ENCODE measurements at regions not wholly inside any gene's neighbourhood (a gene's known extent, or its start where the extent isn't known, plus 50 kb on each side); places are given as distances from the start of the nearest gene placed in this dataset.
"Not testable (repeated sequence)": the region's sequence is repeated elsewhere in the genome, so short reads cannot be mapped to it uniquely, and the experiment has no call there.

DNA sequence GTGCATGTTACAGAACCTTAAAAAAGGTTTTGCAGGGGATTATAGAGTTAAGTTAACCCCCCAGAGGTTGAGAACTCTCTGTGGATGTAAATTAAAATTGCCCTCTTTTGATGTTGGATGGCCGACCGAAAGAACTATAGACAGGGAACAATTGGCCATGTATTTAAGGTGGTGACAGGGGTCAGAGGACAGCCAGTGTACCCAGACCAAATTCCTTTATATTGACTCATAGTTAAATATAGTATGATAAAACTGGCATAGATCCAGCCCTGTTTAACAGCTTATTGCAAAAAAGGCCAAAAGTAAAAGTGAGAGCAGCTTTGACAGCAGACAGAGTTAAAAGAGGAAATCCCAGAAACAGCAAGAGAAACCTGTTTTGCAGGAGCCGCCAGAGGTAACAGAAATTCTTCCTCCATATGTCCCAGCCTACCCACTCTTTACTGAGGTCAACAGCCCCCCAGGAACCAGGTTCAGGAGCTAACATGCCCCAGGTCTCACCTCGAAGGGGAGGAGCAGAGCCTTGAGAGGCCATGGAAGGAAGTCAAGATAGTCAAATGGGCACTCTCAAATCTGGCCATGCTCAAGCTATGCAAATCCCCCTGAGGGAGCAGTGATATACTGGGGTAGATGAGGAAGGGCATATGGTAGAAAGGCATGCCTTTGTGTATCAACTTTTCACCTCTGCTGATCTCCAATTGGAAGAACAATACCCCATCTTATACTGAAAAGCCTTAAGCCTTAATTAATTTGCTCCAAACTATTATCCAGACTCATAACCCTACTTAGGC lies 156.4 kb upstream of the COX7C start:
- DNase-seq: no peak

DNA sequence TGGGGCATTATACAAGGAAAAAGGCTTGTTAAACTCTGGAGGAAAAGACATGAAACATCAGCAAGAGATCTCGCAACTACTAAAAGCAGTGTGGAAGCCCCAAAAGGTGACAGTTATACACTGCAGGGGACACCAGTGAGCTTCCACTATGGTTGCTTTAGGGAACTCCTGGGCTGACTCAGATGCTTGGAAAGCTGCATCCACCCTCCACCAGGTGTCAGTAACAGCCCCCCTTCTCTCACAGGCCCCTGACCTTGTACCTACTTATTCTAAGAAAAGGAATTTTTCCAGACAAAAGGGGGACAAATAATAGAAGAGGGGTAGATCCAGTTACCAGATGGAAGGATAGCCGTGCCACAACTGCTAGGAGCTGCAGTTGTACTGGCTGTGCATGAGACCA lies 154.4 kb upstream of the COX7C start:
- DNase-seq: peak; percentile 39

DNA sequence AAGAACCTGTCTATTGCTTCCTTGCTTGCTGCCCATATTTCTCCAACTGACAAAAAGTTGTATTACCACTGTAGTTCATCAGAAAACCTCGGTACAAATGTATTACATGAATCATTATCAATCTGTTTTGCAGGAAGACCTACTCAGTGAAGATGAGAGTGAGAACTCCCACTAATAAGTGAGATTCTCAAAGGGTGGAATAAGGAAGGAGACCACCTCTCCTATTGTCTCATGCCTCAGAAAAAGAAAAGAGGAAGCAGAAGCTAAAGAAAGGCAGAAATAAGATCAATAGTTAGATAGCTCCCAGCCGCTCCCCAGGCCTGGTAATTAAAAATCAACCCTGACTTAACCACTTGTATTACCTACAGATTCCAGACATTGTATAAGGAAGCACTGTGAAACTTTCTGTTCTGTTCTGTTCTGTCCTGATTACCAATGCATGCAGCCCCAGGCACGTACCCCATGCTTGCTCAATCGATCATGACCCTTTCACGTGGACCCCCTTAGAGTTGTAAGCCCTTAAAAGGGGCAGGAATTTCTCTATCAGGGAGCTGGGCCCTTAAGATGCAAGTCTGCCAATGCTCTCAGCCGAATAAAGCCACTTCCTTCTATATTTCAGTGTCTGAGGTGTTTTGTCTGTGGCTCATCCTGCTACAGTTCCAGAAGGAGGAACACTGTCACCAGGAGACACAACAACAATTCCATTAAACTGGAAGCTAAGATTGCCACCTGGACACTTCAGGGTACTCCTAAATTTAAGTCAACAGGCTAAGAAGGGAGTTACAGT lies 152.5 kb upstream of the COX7C start:
- DNase-seq: no peak

DNA sequence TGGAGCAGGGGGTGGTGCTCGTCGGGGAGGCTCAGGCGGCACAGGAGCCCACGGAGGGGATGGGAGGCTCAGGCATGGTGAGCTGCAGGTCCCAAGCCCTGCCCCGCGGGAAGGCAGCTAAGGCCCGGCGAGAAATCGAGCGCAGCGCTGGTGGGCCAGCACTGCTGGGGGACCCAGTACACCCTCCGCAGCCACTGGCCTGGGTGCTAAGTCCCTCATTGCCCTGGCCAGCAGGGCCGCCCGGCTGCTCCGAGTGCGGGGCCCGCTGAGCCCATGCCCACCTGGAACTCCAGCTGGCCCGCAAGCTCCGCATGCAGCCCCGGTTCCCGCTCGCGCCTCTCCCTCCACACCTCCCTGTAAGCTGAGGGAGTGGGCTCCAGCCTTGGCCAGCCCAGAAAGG lies 151.0 kb upstream of the COX7C start:
- DNase-seq: not testable (repeated sequence)

DNA sequence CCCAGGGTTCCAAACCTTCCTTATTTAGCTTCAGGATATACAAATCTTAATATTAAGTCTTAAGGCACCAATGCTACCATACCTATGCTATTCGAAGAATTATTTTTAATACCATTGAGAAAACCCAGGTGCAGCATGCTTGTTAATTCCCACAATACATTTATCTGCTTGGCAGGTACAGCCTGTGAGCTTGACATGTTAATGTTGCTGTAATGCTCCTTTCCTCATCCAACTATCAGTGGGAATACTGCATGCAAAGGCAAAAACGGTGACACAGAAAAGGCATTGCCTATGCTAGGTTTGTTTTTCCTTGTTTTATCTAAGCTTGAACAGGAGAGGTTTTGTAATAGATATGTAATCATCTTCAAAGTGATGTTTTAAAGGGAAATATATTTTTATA lies 135.7 kb upstream of the COX7C start:
- no peak for DNase-seq

DNA sequence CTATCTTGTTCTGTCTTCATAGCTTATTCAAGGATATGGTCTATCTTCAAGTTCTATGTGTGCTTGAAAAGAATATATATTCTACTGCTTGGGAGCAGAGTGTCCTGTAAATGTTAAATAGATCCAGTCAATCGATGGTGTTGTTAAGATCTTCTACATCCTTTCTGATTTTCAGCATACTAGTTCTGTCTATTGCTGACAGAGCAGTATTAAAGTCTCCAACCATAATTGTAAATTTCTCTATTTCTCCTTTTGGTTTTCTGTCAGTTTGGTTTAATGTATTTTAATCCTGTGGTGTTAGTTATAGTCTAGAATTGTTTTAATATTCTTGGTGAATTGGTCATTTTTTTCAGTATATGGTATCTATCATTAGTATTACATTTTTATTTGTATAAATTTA lies 124.0 kb upstream of the COX7C start:
- DNase-seq: no peak

DNA sequence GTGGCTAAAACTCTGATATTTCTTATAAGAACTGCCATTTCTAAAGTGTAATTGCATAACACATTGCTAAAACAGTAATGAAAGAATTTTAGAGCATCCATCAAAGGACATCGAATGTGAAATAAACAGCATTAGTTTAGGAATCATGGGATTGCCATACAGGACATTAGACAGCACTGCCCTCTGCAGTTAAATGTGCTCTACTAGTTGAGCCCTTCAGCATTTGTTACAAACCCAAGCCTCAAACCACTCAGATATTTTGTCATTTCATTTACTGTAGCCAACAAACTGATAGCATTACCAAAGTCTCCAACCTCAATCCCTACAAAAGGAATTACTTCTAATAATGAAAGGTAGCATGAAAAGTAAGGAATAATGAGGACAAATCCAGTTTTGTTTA lies 116.8 kb upstream of the COX7C start:
- DNase-seq: peak; percentile 3

DNA sequence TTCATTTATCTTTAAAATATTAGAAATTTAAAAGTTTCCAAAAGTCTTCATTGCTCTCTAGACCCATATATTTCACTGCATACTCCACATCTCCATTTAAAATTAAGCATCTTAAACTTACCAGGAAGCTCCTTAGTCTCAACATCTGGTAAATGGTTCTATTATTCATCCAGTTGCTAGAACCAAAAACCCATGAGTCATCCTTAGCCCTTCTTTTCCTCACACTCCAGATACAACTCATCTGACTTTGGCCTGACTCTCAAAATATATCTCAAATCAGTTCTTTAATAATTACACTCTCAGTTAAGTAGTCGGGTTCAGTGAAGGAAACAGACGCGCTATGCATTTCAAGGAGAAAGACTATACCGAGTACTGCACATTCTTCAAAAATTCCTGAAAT lies 110.2 kb upstream of the COX7C start:
- DNase-seq: no peak

DNA sequence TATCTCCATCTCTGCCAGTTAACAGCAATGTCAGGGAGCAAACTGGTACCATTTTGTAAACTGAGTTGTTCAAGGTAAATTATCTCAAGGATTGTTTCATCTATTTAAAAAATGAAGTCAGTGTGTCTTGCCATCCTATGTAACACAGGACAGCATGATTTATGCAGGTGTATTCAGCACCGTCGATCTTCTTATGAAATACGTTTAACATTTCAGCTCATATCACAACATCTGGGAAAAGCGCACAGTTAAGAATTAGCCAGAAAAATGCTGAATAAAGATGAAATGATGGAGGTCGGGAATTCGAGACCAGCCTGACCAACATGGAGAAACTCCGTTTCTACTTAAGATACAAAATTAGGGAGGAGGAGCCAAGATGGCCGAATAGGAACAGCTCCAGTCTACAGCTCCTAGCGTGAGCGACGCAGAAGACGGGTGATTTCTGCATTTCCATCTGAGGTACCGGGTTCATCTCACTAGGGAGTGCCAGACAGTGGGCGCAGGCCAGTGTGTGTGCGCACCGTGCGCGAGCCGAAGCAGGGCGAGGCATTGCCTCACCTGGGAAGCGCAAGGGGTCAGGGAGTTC lies 107.3 kb upstream of the COX7C start:
- DNase-seq: not testable (repeated sequence)

DNA sequence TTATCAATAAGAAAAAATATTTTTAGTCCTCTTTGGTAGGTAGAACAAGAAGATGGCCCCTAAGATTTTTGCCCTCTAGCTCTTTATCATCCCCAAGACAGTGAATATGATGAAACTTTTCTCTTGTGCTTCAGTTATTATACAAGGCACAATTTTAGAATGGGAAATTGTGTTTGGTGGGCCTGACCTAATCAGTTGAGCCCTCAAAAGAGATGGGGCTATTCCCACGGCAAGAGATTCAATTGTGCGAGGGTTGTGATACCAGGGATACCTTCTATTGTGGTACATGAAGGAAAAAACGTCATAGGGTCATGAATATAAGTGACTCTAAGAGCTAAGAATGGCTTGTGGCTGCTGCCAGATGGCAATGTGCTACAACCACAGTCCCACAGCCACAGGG lies 94.0 kb upstream of the COX7C start:
- no peak for DNase-seq

DNA sequence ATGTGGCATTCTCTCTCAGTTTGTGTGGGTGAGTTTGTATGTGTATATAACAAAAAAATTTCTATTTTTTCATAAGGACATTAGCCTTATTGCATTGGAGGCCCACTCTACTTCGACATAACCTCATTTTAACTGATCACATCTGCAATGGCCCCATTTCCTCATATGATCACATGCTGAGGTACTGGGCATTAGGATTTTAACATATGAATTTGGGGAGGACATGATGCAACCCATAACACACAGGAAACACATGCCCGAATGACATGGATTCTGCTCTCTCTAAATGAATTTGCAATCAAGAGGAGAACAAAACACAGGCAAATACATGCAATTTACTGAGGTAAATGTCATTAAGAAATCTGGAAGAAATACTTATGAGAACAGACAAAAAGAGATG lies 92.1 kb upstream of the COX7C start:
- DNase-seq: peak; percentile 53

DNA sequence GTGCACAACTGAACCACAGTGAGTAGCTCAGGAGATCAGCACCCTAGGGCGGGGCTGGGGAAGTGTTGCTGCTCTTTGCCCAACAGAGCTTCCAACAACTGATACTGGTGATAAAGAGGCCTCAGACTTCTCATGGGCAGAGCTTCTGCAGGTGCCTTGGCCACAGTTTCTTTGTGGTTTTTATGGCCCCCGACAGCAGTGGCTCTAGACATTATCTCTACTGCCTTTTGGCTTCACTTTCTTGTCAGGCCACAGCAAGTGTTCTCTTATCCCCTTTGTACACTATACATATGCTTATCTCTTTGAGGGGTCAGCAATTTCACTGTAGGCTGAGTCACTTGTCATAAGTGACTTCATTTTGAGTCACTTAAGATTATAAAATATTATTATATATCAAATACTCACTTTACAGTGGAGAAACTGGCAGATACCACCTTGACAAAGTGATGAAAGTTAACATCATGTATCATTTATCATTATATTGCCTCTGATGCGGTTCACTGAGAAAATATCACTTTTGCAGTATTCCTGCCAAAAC lies 90.9 kb upstream of the COX7C start:
- peak; percentile 95 for DNase-seq

DNA sequence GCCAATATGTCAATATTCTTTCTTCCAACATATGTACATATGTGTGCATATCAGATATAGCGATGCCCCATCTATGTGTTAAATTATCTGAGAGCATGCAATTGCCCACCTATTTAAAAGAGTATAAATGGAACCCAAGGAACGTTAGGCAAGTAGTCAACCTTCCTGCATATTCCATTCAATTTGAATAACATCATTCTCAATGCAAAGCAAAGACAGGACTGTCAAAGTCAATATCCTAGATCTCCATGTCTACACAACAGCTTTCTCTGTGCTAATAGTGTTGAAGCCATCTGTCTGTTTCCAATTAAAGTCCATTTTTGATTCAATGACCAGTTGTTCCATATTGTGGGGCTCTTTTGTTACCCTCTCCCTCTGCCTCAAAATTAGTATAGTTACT lies 85.3 kb upstream of the COX7C start:
- no peak for DNase-seq

DNA sequence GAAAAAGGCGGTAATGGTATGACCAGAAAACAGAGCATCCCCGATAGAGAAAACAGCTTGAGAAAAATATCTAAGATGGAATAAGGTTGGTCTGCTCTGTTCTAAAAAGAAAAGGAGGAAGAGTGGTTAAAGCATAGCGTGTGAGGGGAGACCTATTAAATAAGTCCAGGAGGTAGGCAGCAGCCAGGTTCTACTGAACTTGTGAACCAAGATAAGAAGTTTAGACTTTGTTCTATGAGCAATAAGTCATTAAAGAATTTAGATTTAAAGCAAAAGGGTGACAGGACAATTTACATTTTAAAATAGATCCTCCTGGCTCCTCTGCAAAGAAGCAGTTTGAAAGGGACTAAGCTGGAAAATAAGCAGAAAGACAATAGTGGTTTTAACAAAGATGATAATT lies 81.3 kb upstream of the COX7C start:
- DNase-seq: no peak

DNA sequence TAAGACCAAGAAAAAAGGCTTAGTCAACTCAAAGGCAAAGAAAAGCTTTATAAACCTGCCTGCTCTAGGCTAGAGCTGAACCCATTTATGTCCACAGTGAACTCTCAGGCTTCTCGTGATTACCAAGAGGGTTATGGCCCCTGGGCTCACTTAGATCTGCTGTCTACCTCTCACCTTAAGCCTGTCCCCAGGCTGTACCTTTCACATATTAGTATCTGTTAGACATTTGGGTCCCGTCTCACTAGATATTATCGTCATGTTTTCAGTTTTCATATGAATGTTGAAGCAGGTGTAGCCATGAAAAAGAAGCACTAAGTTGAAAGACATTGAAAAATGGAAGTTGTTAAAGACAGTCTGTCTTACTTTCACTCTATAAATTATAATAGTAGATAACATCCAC lies 75.2 kb upstream of the COX7C start:
- DNase-seq: no peak

DNA sequence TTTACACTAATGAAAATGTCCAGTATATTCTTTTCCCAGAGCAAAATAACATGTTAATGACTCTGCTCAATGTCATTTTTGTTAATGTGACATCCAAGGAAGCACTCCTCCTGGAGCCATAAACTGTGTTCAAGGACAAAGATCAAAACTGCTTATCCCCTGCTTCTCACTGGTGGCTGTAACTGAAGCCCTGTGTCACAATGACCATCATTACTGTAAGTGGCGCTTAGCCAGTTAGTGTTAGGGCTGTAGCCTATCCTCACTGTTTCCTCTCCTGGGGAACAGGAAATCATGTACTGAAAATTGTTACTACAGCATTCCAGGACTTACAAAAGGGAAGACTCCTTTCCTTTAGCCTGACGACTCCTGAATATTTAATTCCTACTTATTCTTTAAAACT lies 71.7 kb upstream of the COX7C start:
- no peak for DNase-seq

DNA sequence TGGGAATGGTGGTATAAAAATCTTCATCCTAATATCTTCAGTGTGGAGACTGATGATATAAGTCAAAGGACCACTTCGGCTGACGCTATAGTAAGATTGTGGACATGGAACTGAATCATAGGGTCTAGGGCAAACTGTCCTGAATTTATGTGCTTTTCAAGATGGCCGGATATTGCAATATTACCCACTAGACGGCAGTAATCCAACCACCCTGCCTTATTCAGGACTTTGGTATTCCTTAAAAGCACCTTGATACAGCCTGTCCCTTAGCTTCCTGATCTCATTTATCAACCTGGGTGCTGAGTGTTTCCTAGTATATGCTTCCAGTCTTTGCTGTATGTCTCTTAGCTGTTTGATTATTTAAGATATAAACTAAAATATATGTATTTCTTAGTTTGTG lies 71.2 kb upstream of the COX7C start:
- no peak for DNase-seq

DNA sequence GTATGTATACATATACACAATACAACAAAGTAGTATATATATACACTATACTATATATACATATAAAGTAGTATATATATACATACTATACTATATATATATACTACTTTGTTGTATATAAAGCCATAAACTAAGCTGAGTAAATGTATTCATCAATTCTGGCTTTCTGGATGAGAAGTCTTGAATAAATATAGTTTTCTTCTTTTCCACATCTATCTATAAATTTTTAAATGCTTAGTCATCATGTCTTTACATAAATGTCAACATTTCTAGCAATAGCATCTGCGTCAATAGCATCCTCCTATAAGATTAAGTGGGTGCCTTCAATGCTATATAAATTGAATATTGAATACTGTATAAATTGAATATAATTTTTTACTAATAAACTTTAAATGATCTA lies 63.1 kb upstream of the COX7C start:
- no peak for DNase-seq

DNA sequence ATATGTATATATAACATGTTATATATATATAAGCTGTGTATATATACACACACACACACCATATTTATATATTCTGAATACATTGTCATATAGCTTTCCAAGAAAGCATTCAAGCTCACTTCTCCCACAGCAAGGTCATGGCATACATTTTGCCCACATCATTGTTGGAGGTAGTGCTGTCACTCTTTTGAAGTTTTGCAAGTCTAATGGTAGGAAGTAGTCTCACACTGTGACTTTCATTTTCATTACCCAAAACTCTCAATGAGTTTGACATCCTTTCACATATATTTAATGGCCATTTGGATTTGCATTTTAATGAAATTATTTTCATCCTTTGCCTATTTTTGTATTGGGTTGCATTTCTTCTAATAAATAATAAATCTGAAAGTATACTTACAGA lies 59.8 kb upstream of the COX7C start:
- DNase-seq: no peak

DNA sequence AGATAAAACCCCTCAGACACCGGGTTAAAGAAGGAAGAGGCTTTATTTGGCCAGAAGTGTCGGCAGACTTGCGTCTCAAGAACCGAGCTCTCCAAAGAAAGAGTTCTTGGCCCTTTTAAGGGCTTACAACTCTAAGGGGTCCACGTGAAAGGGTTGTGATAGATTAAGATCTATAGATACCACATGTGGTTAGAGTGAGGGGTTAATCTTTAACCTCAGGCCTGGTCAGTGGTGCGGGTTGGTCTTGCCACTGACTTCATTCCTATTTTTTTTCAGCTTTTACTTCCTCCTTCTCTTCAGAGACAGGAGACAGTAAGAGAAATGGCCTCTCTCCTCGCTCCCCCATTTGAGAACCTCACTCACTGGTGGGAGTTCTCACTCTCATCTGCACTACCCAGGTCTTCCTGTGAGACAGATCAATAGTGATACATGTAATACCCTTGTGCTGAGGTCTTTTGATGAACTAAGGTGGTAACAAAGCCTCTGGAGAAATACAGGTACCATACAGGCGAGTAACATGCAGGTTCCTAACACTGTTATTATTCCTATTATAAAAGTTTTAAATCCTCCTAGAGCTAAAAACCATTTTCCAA lies 52.4 kb upstream of the COX7C start:
- DNase-seq: peak; percentile 35

DNA sequence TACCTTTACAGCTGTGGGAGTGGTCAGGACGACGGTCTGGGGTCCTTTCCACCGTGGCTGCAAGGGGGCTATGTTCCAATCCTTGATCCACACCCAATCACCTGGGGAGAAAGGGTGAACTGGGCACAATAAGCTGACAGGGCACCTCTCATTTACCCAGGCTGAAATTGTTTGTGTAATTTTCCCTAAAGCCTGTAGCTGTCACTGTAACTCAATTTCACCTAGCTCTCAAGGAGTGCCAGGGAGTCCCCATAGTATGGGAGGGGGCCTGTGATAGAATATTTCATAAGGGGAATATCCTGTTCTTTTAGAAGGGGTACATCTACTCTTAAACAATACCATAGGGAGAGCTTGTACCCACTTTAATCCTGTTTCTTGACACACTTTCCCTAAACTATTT lies 51.7 kb upstream of the COX7C start:
- not testable (repeated sequence) for DNase-seq

Measured in hematopoietic multipotent progenitor cell treated with erythropoietin and hydrocortisone succinate and interleukin-3 and kit ligand, for 6 days (in vitro differentiated cells).